ENCODE measurements at regions not wholly inside any gene's neighbourhood (a gene's known extent, or its start where the extent isn't known, plus 50 kb on each side); places are given as distances from the start of the nearest gene placed in this dataset.

GRCh38 chr5:2326601-2327000, 424.9 kb downstream of the IRX2 start:
- no peak for DNase-seq

- no peak for DNase-seq
Measured at GRCh38 chr5:2324788-2325187, 426.7 kb downstream of the IRX2 start.

- no peak for DNase-seq
Measured at GRCh38 chr5:2320611-2321010, 430.9 kb downstream of the IRX2 start.

GRCh38 chr5:2317540-2317939, 433.9 kb downstream of the IRX2 start:
- no peak for DNase-seq

GRCh38 chr5:2311851-2312250, 429.1 kb upstream of the IRX4 start:
- DNase-seq, result no peak

- no peak for DNase-seq
Measured at GRCh38 chr5:2310946-2311345, 428.2 kb upstream of the IRX4 start.

- DNase-seq, result no peak
Measured at GRCh38 chr5:2307631-2308030, 424.9 kb upstream of the IRX4 start.

GRCh38 chr5:2306711-2307110, 424.0 kb upstream of the IRX4 start:
- DNase-seq, result no peak

GRCh38 chr5:2303431-2304100, 420.8 kb upstream of the IRX4 start:
- DNase-seq, result no peak

- no peak for DNase-seq
Measured at GRCh38 chr5:2302169-2302568, 419.4 kb upstream of the IRX4 start.

GRCh38 chr5:2300861-2301574, 418.3 kb upstream of the IRX4 start:
- DNase-seq, result no peak

- no peak for DNase-seq
Measured at GRCh38 chr5:2300421-2300820, 417.7 kb upstream of the IRX4 start.

GRCh38 chr5:2299388-2300220, 416.9 kb upstream of the IRX4 start:
- no peak for DNase-seq

GRCh38 chr5:2298781-2299180, 416.1 kb upstream of the IRX4 start:
- no peak for DNase-seq

- no peak for DNase-seq
Measured at GRCh38 chr5:2297991-2298390, 415.3 kb upstream of the IRX4 start.

GRCh38 chr5:2295476-2295875, 412.8 kb upstream of the IRX4 start:
- no peak for DNase-seq

GRCh38 chr5:2293906-2294305, 411.2 kb upstream of the IRX4 start:
- DNase-seq, result no peak

GRCh38 chr5:2291146-2291840, 408.6 kb upstream of the IRX4 start:
- no peak for DNase-seq

GRCh38 chr5:2289380-2289779, 406.7 kb upstream of the IRX4 start:
- DNase-seq, result no peak

- DNase-seq, result no peak
Measured at GRCh38 chr5:2288968-2289367, 406.2 kb upstream of the IRX4 start.

GRCh38 chr5:2288466-2288865, 405.7 kb upstream of the IRX4 start:
- no peak for DNase-seq

GRCh38 chr5:2286250-2286649, 403.5 kb upstream of the IRX4 start:
- no peak for DNase-seq

- DNase-seq, result no peak
Measured at GRCh38 chr5:2284678-2285077, 402.0 kb upstream of the IRX4 start.

Measured in T-helper 2 cell (primary cell).